ENCODE measurements at regions not wholly inside any gene's neighbourhood (a gene's known extent, or its start where the extent isn't known, plus 50 kb on each side); places are given as distances from the start of the nearest gene placed in this dataset.

DNA sequence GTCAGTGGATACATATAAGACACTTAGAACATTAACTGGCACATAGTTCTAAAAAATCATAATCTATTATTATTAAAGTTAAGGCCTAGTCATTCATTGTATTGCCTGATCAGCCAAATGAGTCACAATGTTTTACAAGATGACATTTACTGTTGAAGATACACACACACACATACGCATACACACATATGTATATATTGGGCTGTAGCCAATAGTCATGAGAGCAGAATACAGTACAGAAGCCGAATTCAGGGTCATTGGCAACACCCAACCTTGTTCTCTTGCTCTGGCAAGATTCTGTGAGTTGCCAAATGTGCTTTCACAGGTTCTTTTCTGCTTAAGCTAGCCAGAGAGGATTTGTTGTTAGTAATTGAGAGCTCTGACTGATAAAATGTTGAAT, 922.8 kb upstream of the MAP3K7 start:
- CTCF ChIA-PET: no interaction called here

DNA sequence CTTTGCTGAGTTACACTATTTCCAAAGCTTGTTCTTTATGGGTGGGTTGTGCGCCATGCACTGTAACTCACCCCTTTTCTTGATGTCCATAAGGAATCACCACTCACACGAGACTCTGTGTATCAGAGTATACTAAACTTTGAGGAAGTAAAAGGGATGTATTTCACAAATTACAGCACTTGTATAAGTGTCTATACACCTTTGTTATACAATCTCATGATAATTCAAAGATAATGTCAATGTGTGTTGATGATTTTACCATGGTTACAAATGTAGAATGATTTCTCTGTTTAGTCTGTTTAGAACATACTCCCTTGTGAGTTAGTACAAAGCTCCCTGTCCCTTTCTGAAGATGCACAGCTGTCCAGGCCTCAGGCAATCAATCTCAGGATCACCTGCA, 922.2 kb upstream of the MAP3K7 start:
- no peaks in the 10 kb centered on the region for H3K79me2 ChIP-seq (ENCODE audit: low read depth)
- no TSS peak for BruUV-seq (replicated peaks)
- H3K9me2 ChIP-seq (ENCODE audit: insufficient read depth): no peaks in the 10 kb centered on the region
- intact Hi-C loops (cut with micrococcal nuclease; ENCODE audit: unreplicated experiment): no loop called here
- no peaks in the 10 kb centered on the region for H4K20me1 ChIP-seq (ENCODE audit: insufficient read depth)
- H3K4me2 ChIP-seq: no peak overlapping the region
- no peak overlapping the region for H2AFZ ChIP-seq
- no peaks in the 10 kb centered on the region for H3K9me3 ChIP-seq (ENCODE audit: insufficient read depth, low read depth)
- H3K4me1 ChIP-seq (replicated peaks; ENCODE audit: insufficient read depth): no peaks in the 10 kb centered on the region
- DNase-seq: no peak
- CTCF ChIA-PET: no interaction called here
- no peaks in the 10 kb centered on the region for H3F3A ChIP-seq (ENCODE audit: insufficient read depth, low read depth)
- no peak overlapping the region for H3K4me3 ChIP-seq
- TF ChIP-seq EZH2 (IDR thresholded peaks at IDR 0.05; ENCODE audit: low read depth): no peak
- TF ChIP-seq, protein P1, sequence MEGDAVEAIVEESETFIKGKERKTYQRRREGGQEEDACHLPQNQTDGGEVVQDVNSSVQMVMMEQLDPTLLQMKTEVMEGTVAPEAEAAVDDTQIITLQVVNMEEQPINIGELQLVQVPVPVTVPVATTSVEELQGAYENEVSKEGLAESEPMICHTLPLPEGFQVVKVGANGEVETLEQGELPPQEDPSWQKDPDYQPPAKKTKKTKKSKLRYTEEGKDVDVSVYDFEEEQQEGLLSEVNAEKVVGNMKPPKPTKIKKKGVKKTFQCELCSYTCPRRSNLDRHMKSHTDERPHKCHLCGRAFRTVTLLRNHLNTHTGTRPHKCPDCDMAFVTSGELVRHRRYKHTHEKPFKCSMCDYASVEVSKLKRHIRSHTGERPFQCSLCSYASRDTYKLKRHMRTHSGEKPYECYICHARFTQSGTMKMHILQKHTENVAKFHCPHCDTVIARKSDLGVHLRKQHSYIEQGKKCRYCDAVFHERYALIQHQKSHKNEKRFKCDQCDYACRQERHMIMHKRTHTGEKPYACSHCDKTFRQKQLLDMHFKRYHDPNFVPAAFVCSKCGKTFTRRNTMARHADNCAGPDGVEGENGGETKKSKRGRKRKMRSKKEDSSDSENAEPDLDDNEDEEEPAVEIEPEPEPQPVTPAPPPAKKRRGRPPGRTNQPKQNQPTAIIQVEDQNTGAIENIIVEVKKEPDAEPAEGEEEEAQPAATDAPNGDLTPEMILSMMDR (conservative IDR thresholded peaks at IDR 0.05): no peak
- H3K36me3 ChIP-seq (ENCODE audit: low read depth): no peaks in the 10 kb centered on the region
- H3K27me3 ChIP-seq (ENCODE audit: insufficient read depth, low read depth): no peaks in the 10 kb centered on the region
- no peak overlapping the region for H3K27ac ChIP-seq
- POLR2A ChIA-PET (ENCODE audit: unreplicated experiment): no interaction called here

More for the DNA sequence above, 922.8 kb upstream of the MAP3K7 start:
- H4K20me1 ChIP-seq (ENCODE audit: insufficient read depth): no peaks in the 10 kb centered on the region
- no peaks in the 10 kb centered on the region for H3K36me3 ChIP-seq (ENCODE audit: low read depth)
- no TSS peak for BruUV-seq (replicated peaks)
- POLR2A ChIA-PET (ENCODE audit: unreplicated experiment): no interaction called here
- no peaks in the 10 kb centered on the region for H3K9me3 ChIP-seq (ENCODE audit: insufficient read depth, low read depth)
- H3K4me3 ChIP-seq: no peak overlapping the region
- no peaks in the 10 kb centered on the region for H3F3A ChIP-seq (ENCODE audit: insufficient read depth, low read depth)
- no peak overlapping the region for H2AFZ ChIP-seq
- H3K79me2 ChIP-seq (ENCODE audit: low read depth): no peaks in the 10 kb centered on the region
- intact Hi-C loops (cut with micrococcal nuclease; ENCODE audit: unreplicated experiment): no loop called here
- DNase-seq: no peak
- no peaks in the 10 kb centered on the region for H3K9me2 ChIP-seq (ENCODE audit: insufficient read depth)
- H3K4me1 ChIP-seq (replicated peaks; ENCODE audit: insufficient read depth): no peaks in the 10 kb centered on the region
- no peak overlapping the region for H3K4me2 ChIP-seq
- TF ChIP-seq EZH2 (IDR thresholded peaks at IDR 0.05; ENCODE audit: low read depth): no peak
- TF ChIP-seq, protein P1 (conservative IDR thresholded peaks at IDR 0.05): no peak
- H3K27ac ChIP-seq: no peak overlapping the region
- H3K27me3 ChIP-seq (ENCODE audit: insufficient read depth, low read depth): no peaks in the 10 kb centered on the region

DNA sequence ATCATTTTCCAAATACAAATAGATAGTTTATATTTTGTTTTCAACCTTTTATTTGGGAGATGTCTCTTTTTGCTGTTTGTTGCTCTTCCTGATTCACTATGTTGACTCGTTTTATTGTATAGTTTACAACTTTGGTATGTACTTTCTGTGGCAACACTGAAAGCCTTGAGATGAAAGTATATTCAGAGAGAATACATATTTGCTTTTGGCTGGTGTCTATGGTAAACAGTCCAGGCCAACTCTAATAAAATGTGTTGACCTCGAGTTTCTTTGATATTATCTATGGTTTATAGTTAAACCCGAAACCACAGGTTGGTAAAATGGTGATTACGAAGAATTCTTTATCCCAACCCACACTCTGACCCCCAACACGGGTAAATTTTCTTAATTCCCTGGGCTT, 919.6 kb upstream of the MAP3K7 start:
- no peaks in the 10 kb centered on the region for H3F3A ChIP-seq (ENCODE audit: insufficient read depth, low read depth)
- H3K4me2 ChIP-seq: no peak overlapping the region
- no peak overlapping the region for H2AFZ ChIP-seq
- no peak overlapping the region for H3K27ac ChIP-seq
- H3K4me1 ChIP-seq (replicated peaks; ENCODE audit: insufficient read depth): no peaks in the 10 kb centered on the region
- no peaks in the 10 kb centered on the region for H3K9me2 ChIP-seq (ENCODE audit: insufficient read depth)
- H3K36me3 ChIP-seq (ENCODE audit: low read depth): no peaks in the 10 kb centered on the region
- TF ChIP-seq, protein P1 (conservative IDR thresholded peaks at IDR 0.05): no peak
- TF ChIP-seq EZH2 (IDR thresholded peaks at IDR 0.05; ENCODE audit: low read depth): no peak
- POLR2A ChIA-PET (ENCODE audit: unreplicated experiment): no interaction called here
- H3K4me3 ChIP-seq: no peak overlapping the region
- no peaks in the 10 kb centered on the region for H3K27me3 ChIP-seq (ENCODE audit: insufficient read depth, low read depth)
- H3K9me3 ChIP-seq (ENCODE audit: insufficient read depth, low read depth): no peaks in the 10 kb centered on the region
- BruUV-seq (replicated peaks): no TSS peak
- CTCF ChIA-PET: no interaction called here
- intact Hi-C loops (cut with micrococcal nuclease; ENCODE audit: unreplicated experiment): no loop called here
- no peaks in the 10 kb centered on the region for H3K79me2 ChIP-seq (ENCODE audit: low read depth)
- no peaks in the 10 kb centered on the region for H4K20me1 ChIP-seq (ENCODE audit: insufficient read depth)
- DNase-seq: no peak
